ENCODE measurements at regions not wholly inside any gene's neighbourhood (a gene's known extent, or its start where the extent isn't known, plus 50 kb on each side); places are given as distances from the start of the nearest gene placed in this dataset.
"Not testable (repeated sequence)": the region's sequence is repeated elsewhere in the genome, so short reads cannot be mapped to it uniquely, and the experiment has no call there.

- CTCF ChIA-PET = no interaction called here
- no TSS peak for BruUV-seq (replicated peaks)
These were observed 636.2 kb upstream of the SGO1 start for GRCh38 chr3:20822251-20822650.

GRCh38 chr3:20820872-20821271 is 634.9 kb upstream of the SGO1 start:
- H3K27me3 ChIP-seq (replicated peaks; ENCODE audit: insufficient read depth, low read depth, low read length, poor library complexity); H3K36me3 ChIP-seq (ENCODE audit: insufficient read depth, low read length, poor library complexity, severe bottlenecking); POLR2A ChIA-PET (ENCODE audit: low non-redundant PET); H3K27ac ChIP-seq (ENCODE audit: low read depth, low read length, poor library complexity, severe bottlenecking); BruUV-seq (replicated peaks); H3K4me3 ChIP-seq (ENCODE audit: low read depth, low read length, poor library complexity, severe bottlenecking); DNase-seq (ENCODE audit: low spot score); H3K4me1 ChIP-seq (ENCODE audit: insufficient read depth, low read length, poor library complexity, severe bottlenecking); intact Hi-C loops (cut with micrococcal nuclease; ENCODE audit: unreplicated experiment); CTCF ChIA-PET: not testable (repeated sequence)
- H3K9me3 ChIP-seq (ENCODE audit: low read depth, low read length, poor library complexity, severe bottlenecking) = peaks cover 19% of the 10 kb centered on the region

More at GRCh38 chr3:20822251-20822650, 636.2 kb upstream of the SGO1 start:
- no peaks in the 10 kb centered on the region for H3K4me1 ChIP-seq (ENCODE audit: insufficient read depth, low read length, poor library complexity, severe bottlenecking)
- no peak overlapping the region for H3K27ac ChIP-seq (ENCODE audit: low read depth, low read length, poor library complexity, severe bottlenecking)
- no peaks in the 10 kb centered on the region for H3K27me3 ChIP-seq (replicated peaks; ENCODE audit: insufficient read depth, low read depth, low read length, poor library complexity)
- peaks cover 20% of the 10 kb centered on the region for H3K9me3 ChIP-seq (ENCODE audit: low read depth, low read length, poor library complexity, severe bottlenecking)
- TF ChIP-seq CTCF (conservative IDR thresholded peaks at IDR 0.05; ENCODE audit: low read depth, low read length) (no peak), EZH2 (IDR thresholded peaks at IDR 0.05; ENCODE audit: borderline replicate concordance, low read depth, low read length, poor library complexity, severe bottlenecking) (no peak)
- intact Hi-C loops (cut with micrococcal nuclease; ENCODE audit: unreplicated experiment) = no loop called here
- H3K4me3 ChIP-seq (ENCODE audit: low read depth, low read length, poor library complexity, severe bottlenecking) = no peak overlapping the region
- H3K36me3 ChIP-seq (ENCODE audit: insufficient read depth, low read length, poor library complexity, severe bottlenecking) = no peaks in the 10 kb centered on the region
- no peak for DNase-seq (ENCODE audit: low spot score)
- POLR2A ChIA-PET (ENCODE audit: low non-redundant PET) = no interaction called here

- Histone ChIP-seq H3K27ac (ENCODE audit: low read depth, low read length, poor library complexity, severe bottlenecking) (no peak overlapping the region), H3K4me3 (ENCODE audit: low read depth, low read length, poor library complexity, severe bottlenecking) (no peak overlapping the region), H3K9me3 (ENCODE audit: low read depth, low read length, poor library complexity, severe bottlenecking) (peaks cover 33% of the 10 kb centered on the region), H3K4me1 (ENCODE audit: insufficient read depth, low read length, poor library complexity, severe bottlenecking) (no peaks in the 10 kb centered on the region), H3K27me3 (replicated peaks; ENCODE audit: insufficient read depth, low read depth, low read length, poor library complexity) (no peaks in the 10 kb centered on the region), H3K36me3 (ENCODE audit: insufficient read depth, low read length, poor library complexity, severe bottlenecking) (no peaks in the 10 kb centered on the region)
- no TSS peak for BruUV-seq (replicated peaks)
- CTCF ChIA-PET = no interaction called here
- DNase-seq (ENCODE audit: low spot score) = no peak
- POLR2A ChIA-PET (ENCODE audit: low non-redundant PET) = no interaction called here
- intact Hi-C loops (cut with micrococcal nuclease; ENCODE audit: unreplicated experiment) = no loop called here
- TF ChIP-seq CTCF (conservative IDR thresholded peaks at IDR 0.05; ENCODE audit: low read depth, low read length) = no peak
- no peak for TF ChIP-seq EZH2 (IDR thresholded peaks at IDR 0.05; ENCODE audit: borderline replicate concordance, low read depth, low read length, poor library complexity, severe bottlenecking)
These were observed 625.6 kb upstream of the SGO1 start for GRCh38 chr3:20811631-20812030.

- Histone ChIP-seq H3K4me1 (ENCODE audit: insufficient read depth, low read length, poor library complexity, severe bottlenecking) (no peaks in the 10 kb centered on the region), H3K27me3 (replicated peaks; ENCODE audit: insufficient read depth, low read depth, low read length, poor library complexity) (no peaks in the 10 kb centered on the region), H3K4me3 (ENCODE audit: low read depth, low read length, poor library complexity, severe bottlenecking) (no peak overlapping the region), H3K9me3 (ENCODE audit: low read depth, low read length, poor library complexity, severe bottlenecking) (peaks cover 34% of the 10 kb centered on the region), H3K36me3 (ENCODE audit: insufficient read depth, low read length, poor library complexity, severe bottlenecking) (no peaks in the 10 kb centered on the region), H3K27ac (ENCODE audit: low read depth, low read length, poor library complexity, severe bottlenecking) (no peak overlapping the region)
- POLR2A ChIA-PET (ENCODE audit: low non-redundant PET) = no interaction called here
- no peak for TF ChIP-seq CTCF (conservative IDR thresholded peaks at IDR 0.05; ENCODE audit: low read depth, low read length)
- CTCF ChIA-PET = no interaction called here
- no TSS peak for BruUV-seq (replicated peaks)
- no peak for DNase-seq (ENCODE audit: low spot score)
- intact Hi-C loops (cut with micrococcal nuclease; ENCODE audit: unreplicated experiment) = no loop called here
These were observed 625.0 kb upstream of the SGO1 start for GRCh38 chr3:20811006-20811405.

All from A673 (cell line).